ENCODE measurements at regions not wholly inside any gene's neighbourhood (a gene's known extent, or its start where the extent isn't known, plus 50 kb on each side); places are given as distances from the start of the nearest gene placed in this dataset.

- no peak for TF ChIP-seq ZNF639 (tag by site-specific recombination; IDR thresholded peaks at IDR 0.05)
- no peak for TF ChIP-seq CTCF (tag by site-specific recombination; IDR thresholded peaks at IDR 0.05)
- TF ChIP-seq TSHZ1 (tag by site-specific recombination; IDR thresholded peaks at IDR 0.05; ENCODE audit: borderline replicate concordance): no peak
- TF ChIP-seq ZNF248 (tag by site-specific recombination; IDR thresholded peaks at IDR 0.05): no peak
- no peak for TF ChIP-seq ZNF660 (tag by site-specific recombination; IDR thresholded peaks at IDR 0.05)
- TF ChIP-seq ZNF19 (tag by site-specific recombination; IDR thresholded peaks at IDR 0.05; ENCODE audit: low read depth): no peak
- TF ChIP-seq OSR2 (tag by site-specific recombination; IDR thresholded peaks at IDR 0.05): no peak
- TF ChIP-seq SETDB1 (IDR thresholded peaks at IDR 0.05; ENCODE audit: insufficient read length, low read length): no peak
- no peak for TF ChIP-seq ZNF112 (tag by site-specific recombination; IDR thresholded peaks at IDR 0.05)
- TF ChIP-seq KLF16 (tag by site-specific recombination; IDR thresholded peaks at IDR 0.05): no peak
Measured at GRCh38 chr16:13631213-13631767, 288.7 kb upstream of the ERCC4 start.
